SK-N-SH (cell line): ENCODE measurements at regions not wholly inside any gene's neighbourhood (a gene's known extent, or its start where the extent isn't known, plus 50 kb on each side); places are given as distances from the start of the nearest gene placed in this dataset.

Experiments used
- CTCF ChIA-PET: fragments of 300-600, 350-600 bp; formaldehyde crosslinking; extraction: SDS; loops from one replicate; lab custom pipeline; 2021; lab: Yijun Ruan, JAX
- POLR2A ChIA-PET: fragments of 350-600 bp; sonication (Branson Sonifier 250); formaldehyde crosslinking; extraction: SDS; loops from one replicate; lab custom pipeline; 2020; ENCODE audit warnings: antibody characterized with exemption, inconsistent platforms; lab: Yijun Ruan, JAX
- DNase-seq: peaks from one replicate; pipeline ENCODE4 v3.0.0; 2012
- H2AFZ ChIP-seq: fragments of 200-600 bp; sonication (generic); 2 replicates; pipeline ENCODE4 v1.8.1; 2016; ENCODE audit warnings: antibody characterized with exemption, mild to moderate bottlenecking, low read depth
- H3F3A ChIP-seq: fragments of 200-600 bp; sonication (generic); replicated peaks from 2 replicates; pipeline ENCODE3; 2016; ENCODE audit warnings: antibody characterized with exemption, mild to moderate bottlenecking; ENCODE audit not compliant: insufficient read depth
- H3K27ac ChIP-seq, 2 experiments: fragments of 200-500 bp in 1 of 2; fragments of 200-600 bp in 1 of 2; sonication (Bioruptor generic) in 1 of 2; sonication (generic), shearing (Covaris generic) in 1 of 2; 2 replicates each; pipeline versions ENCODE4 v1.5.1 to v1.6.1; 2014 to 2016; ENCODE audit warnings: low read depth in 2 of 2, inconsistent platforms in 1 of 2, low read length in 1 of 2, mild to moderate bottlenecking in 1 of 2, mixed read lengths in 1 of 2
- H3K27me3 ChIP-seq: fragments of 200-600 bp; sonication (generic), shearing (Covaris generic); 2 replicates; pipeline ENCODE4 v1.6.1; 2016; ENCODE audit warnings: mixed run types; ENCODE audit not compliant: insufficient read depth
- H3K36me3 ChIP-seq, 2 experiments: fragments of 200-500 bp in 1 of 2; fragments of 200-600 bp in 1 of 2; sonication (Bioruptor generic) in 1 of 2; sonication (generic) in 1 of 2; replicated peaks in 1 of 2; 2 replicates each; pipeline versions ENCODE3 to v1.5.1; 2014 to 2016; ENCODE audit warnings: low read length in 1 of 2, mild to moderate bottlenecking in 1 of 2; ENCODE audit not compliant: insufficient read depth in 2 of 2, control insufficient read depth in 1 of 2
- H3K4me1 ChIP-seq, 2 experiments: fragments of 200-500 bp in 1 of 2; fragments of 200-600 bp in 1 of 2; sonication (Bioruptor generic) in 1 of 2; sonication (generic), shearing (Covaris generic) in 1 of 2; 2 replicates each; pipeline versions ENCODE4 v1.5.1 to v1.6.1; 2014 to 2016; ENCODE audit warnings: low read depth in 1 of 2, low read length in 1 of 2, mixed run types in 1 of 2; ENCODE audit not compliant: insufficient read depth in 2 of 2, control insufficient read depth in 1 of 2
- H3K4me2 ChIP-seq: fragments of 200-600 bp; sonication (generic), shearing (Covaris generic); 2 replicates; pipeline ENCODE4 v1.6.1; 2017; ENCODE audit warnings: mixed run types
- H3K4me3 ChIP-seq, 2 experiments: fragments of 200-500 bp in 1 of 2; fragments of 200-600 bp in 1 of 2; sonication (Bioruptor generic) in 1 of 2; sonication (generic), shearing (Covaris generic) in 1 of 2; 2 replicates each; pipeline versions ENCODE4 v1.5.1 to v1.8.1; 2014 to 2016; ENCODE audit warnings: low read depth in 2 of 2, inconsistent platforms in 1 of 2, low read length in 1 of 2, mild to moderate bottlenecking in 1 of 2, mixed read lengths in 1 of 2, moderate library complexity in 1 of 2
- H3K79me2 ChIP-seq: fragments of 200-600 bp; sonication (generic); 2 replicates; pipeline ENCODE4 v1.8.1; 2017; ENCODE audit warnings: mild to moderate bottlenecking; ENCODE audit not compliant: insufficient read depth
- H3K9ac ChIP-seq: fragments of 200-600 bp; sonication (generic); 2 replicates; pipeline ENCODE4 v1.6.1; 2017; ENCODE audit warnings: mixed run types
- H3K9me2 ChIP-seq: fragments of 200-600 bp; sonication (generic); 2 replicates; pipeline ENCODE4 v1.6.1; 2017; ENCODE audit warnings: mixed run types
- H3K9me3 ChIP-seq: fragments of 200-600 bp; sonication (generic); 2 replicates; pipeline ENCODE4 v1.6.1; 2017; ENCODE audit warnings: mixed run types, mild to moderate bottlenecking, moderate library complexity
- H4K20me1 ChIP-seq: fragments of 200-600 bp; sonication (generic); 2 replicates; pipeline ENCODE4 v1.6.1; 2017; ENCODE audit warnings: mild to moderate bottlenecking, mixed run types; ENCODE audit not compliant: insufficient read depth
- EP300 ChIP-seq, 2 experiments: IDR thresholded peaks; 2 replicates each; pipeline versions ENCODE4 v1.4.0 to v1.6.1; 2012; ENCODE audit warnings: borderline replicate concordance in 1 of 2, low read depth in 1 of 2, low read length in 1 of 2
- EZH2phosphoT487 ChIP-seq: fragments of 200-600 bp; sonication (generic); IDR thresholded peaks from 2 replicates; pipeline ENCODE4 v1.6.1; 2017; ENCODE audit warnings: low read depth, mixed run types, mild to moderate bottlenecking, antibody characterized with exemption, moderate library complexity, borderline replicate concordance
- FOXJ3 ChIP-seq: sonication (generic); formaldehyde crosslinking; IDR thresholded peaks from 2 replicates; pipeline ENCODE4 v1.5.1; 2020; ENCODE audit warnings: mild to moderate bottlenecking, missing genetic modification reagents
- FOXM1 ChIP-seq: IDR thresholded peaks from 2 replicates; pipeline ENCODE4 v1.4.0; 2012; ENCODE audit warnings: low read depth, mild to moderate bottlenecking
- GABPA ChIP-seq: IDR thresholded peaks from 2 replicates; pipeline ENCODE4 v1.4.0; 2012; ENCODE audit warnings: low read depth, mild to moderate bottlenecking
- GATA2 ChIP-seq: sonication (generic); formaldehyde crosslinking; IDR thresholded peaks from 2 replicates; pipeline ENCODE4 v1.5.0; 2020; ENCODE audit warnings: mild to moderate bottlenecking, missing genetic modification reagents
- JUND ChIP-seq: IDR thresholded peaks from 2 replicates; pipeline ENCODE4 v1.4.0; 2012
- MEF2A ChIP-seq: IDR thresholded peaks from 2 replicates; pipeline ENCODE4 v1.4.0; 2012; ENCODE audit warnings: low read depth, borderline replicate concordance
- MXI1 ChIP-seq: IDR thresholded peaks from 2 replicates; pipeline ENCODE4 v1.6.1; 2012; ENCODE audit warnings: mild to moderate bottlenecking, low read depth, low read length, improper control_type of control experiment
- NFIC ChIP-seq: IDR thresholded peaks from 2 replicates; pipeline ENCODE4 v1.4.0; 2012; ENCODE audit warnings: borderline replicate concordance
- POLR2AphosphoS5 ChIP-seq: IDR thresholded peaks from 2 replicates; pipeline ENCODE4 v1.6.1; 2012; ENCODE audit warnings: low read depth, low read length
- RCOR1 ChIP-seq: fragments of 150-350 bp; IDR thresholded peaks from 2 replicates; pipeline ENCODE4 v1.6.1; 2017; ENCODE audit warnings: antibody characterized with exemption, low read length
- RFX5 ChIP-seq: IDR thresholded peaks from 2 replicates; pipeline ENCODE4 v1.6.1; 2012; ENCODE audit warnings: mild to moderate bottlenecking, improper control_type of control experiment, low read length
- SIN3A ChIP-seq: IDR thresholded peaks from 2 replicates; pipeline ENCODE4 v1.6.1; 2012; ENCODE audit warnings: low read depth, mild to moderate bottlenecking, low read length, moderate library complexity, borderline replicate concordance
- TAF1 ChIP-seq: IDR thresholded peaks from 2 replicates; pipeline ENCODE4 v1.6.1; 2012; ENCODE audit warnings: low read depth, mild to moderate bottlenecking, low read length, moderate library complexity, borderline replicate concordance
- TCF12 ChIP-seq: IDR thresholded peaks from 2 replicates; pipeline ENCODE4 v1.4.0; 2012
- WGBS: methylation state at CpG from one replicate; pipeline ENCODE4 v1.1.6; 2017; ENCODE audit warnings: low lambda C conversion rate; 5-methylcytosine and 5-hydroxymethylcytosine counted together
- TF ChIP-seq, protein P1 (sequence below): fragments of 150-350 bp; IDR thresholded peaks from 2 replicates; pipeline ENCODE4 v1.6.1; 2016; ENCODE audit warnings: mild to moderate bottlenecking, low read depth, low read length
- TF ChIP-seq, protein P2 (sequence below): IDR thresholded peaks from 2 replicates; pipeline ENCODE4 v1.4.0; 2012; ENCODE audit warnings: low read depth, borderline replicate concordance
- TF ChIP-seq, protein P3 (sequence below): IDR thresholded peaks from 2 replicates; pipeline ENCODE4 v1.6.1; 2012; ENCODE audit warnings: mild to moderate bottlenecking, low read depth, low read length, moderate library complexity
- TF ChIP-seq, protein P4 (sequence below): IDR thresholded peaks from 2 replicates; pipeline ENCODE4 v1.4.0; 2012; ENCODE audit warnings: low read depth
- TF ChIP-seq, protein P5 (sequence below): IDR thresholded peaks from 2 replicates; pipeline ENCODE4 v1.4.0; 2012; ENCODE audit warnings: low read depth, borderline replicate concordance

DNA sequence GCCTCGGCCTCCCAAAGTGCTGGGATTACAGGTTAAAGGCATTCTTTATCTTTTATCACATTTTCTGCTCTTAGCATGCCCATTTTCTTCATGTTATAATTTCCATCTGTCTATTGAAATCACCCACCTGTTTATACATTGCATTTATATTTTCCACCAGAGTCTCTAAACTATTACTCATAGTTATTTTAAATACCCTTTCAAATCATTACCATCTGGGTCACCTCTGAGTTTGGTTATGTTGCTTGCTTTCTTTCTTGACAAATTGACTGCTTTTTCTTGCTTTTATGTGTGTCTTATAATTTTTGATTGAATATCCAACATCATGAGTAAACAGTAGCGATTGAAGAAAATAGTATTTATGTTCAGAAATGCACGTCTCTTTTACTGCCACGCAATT, 71.4 kb downstream of the TMEM270 start:
- Histone ChIP-seq H2AFZ (no peak overlapping the region), H4K20me1 (no peaks in the 10 kb centered on the region), H3K9me2 (no peaks in the 10 kb centered on the region), H3K27me3 (no peaks in the 10 kb centered on the region), H3K27ac (no peak overlapping the region), H3K9me3 (no peaks in the 10 kb centered on the region), H3K4me2 (no peak overlapping the region), H3K4me1 (no peaks in the 10 kb centered on the region), H3K9ac (no peak overlapping the region), H3K4me3 (no peak overlapping the region), H3K79me2 (no peaks in the 10 kb centered on the region), H3K36me3 (no peaks in the 10 kb centered on the region), H3F3A (peaks cover 10% of the 10 kb centered on the region)
- ChIA-PET POLR2A (no interaction called here), CTCF (interaction anchor here (2.0 kb wide), 1 partner anchor 94 kb away, joined by 9 read pairs; no protein-coding TSS in a partner anchor)
- TF ChIP-seq RFX5: no peak
- peak; percentile 75 for TF ChIP-seq TCF12
- no peak for DNase-seq
- WGBS: 89% methylated on average over 4 of the region's 4 CpGs

DNA sequence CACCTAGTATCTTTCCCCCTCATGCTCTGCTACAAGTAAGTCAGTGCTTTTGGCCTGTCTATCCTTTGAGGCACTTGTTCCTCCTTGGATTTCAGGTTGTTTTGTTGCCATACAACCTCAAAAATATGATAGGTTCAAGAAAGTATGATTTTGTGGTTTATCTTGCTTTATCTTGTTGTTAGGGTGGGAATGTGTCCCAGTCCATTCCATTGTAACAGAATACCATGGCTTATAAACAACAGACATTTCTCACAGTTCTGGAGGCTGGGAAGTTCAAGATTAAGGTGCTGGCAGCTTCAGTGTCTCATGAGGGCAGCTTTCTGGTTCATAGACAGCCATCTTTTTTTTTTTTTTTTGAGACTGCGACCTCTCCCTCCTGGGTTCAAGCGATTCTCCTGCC, 72.1 kb downstream of the TMEM270 start:
- WGBS: 85% methylated on average over 2 of the region's 2 CpGs
- H3F3A ChIP-seq: peaks cover 10% of the 10 kb centered on the region
- H3K9me3 ChIP-seq: no peaks in the 10 kb centered on the region
- no peak overlapping the region for H3K4me2 ChIP-seq
- ChIA-PET CTCF (no interaction called here), POLR2A (no interaction called here)
- H3K9me2 ChIP-seq: no peaks in the 10 kb centered on the region
- TF ChIP-seq, protein P1, sequence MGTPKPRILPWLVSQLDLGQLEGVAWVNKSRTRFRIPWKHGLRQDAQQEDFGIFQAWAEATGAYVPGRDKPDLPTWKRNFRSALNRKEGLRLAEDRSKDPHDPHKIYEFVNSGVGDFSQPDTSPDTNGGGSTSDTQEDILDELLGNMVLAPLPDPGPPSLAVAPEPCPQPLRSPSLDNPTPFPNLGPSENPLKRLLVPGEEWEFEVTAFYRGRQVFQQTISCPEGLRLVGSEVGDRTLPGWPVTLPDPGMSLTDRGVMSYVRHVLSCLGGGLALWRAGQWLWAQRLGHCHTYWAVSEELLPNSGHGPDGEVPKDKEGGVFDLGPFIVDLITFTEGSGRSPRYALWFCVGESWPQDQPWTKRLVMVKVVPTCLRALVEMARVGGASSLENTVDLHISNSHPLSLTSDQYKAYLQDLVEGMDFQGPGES: no peak
- TF ChIP-seq RCOR1 (no peak), JUND (no peak), SIN3A (no peak), RFX5 (no peak), TAF1 (no peak), NFIC (no peak), GABPA (no peak), MXI1 (no peak), FOXM1 (no peak), EZH2phosphoT487 (no peak), FOXJ3 (CRISPR knock-in tag) (no peak), POLR2AphosphoS5 (no peak), MEF2A (no peak), EP300 (IDR thresholded peaks at IDR 0.05; ENCODE audit: borderline replicate concordance in 1 of 2, low read depth in 1 of 2, low read length in 1 of 2) (no peak), GATA2 (CRISPR knock-in tag) (no peak)
- TF ChIP-seq, protein P2, sequence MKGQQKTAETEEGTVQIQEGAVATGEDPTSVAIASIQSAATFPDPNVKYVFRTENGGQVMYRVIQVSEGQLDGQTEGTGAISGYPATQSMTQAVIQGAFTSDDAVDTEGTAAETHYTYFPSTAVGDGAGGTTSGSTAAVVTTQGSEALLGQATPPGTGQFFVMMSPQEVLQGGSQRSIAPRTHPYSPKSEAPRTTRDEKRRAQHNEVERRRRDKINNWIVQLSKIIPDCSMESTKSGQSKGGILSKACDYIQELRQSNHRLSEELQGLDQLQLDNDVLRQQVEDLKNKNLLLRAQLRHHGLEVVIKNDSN: no peak
- TF ChIP-seq, protein P3, sequence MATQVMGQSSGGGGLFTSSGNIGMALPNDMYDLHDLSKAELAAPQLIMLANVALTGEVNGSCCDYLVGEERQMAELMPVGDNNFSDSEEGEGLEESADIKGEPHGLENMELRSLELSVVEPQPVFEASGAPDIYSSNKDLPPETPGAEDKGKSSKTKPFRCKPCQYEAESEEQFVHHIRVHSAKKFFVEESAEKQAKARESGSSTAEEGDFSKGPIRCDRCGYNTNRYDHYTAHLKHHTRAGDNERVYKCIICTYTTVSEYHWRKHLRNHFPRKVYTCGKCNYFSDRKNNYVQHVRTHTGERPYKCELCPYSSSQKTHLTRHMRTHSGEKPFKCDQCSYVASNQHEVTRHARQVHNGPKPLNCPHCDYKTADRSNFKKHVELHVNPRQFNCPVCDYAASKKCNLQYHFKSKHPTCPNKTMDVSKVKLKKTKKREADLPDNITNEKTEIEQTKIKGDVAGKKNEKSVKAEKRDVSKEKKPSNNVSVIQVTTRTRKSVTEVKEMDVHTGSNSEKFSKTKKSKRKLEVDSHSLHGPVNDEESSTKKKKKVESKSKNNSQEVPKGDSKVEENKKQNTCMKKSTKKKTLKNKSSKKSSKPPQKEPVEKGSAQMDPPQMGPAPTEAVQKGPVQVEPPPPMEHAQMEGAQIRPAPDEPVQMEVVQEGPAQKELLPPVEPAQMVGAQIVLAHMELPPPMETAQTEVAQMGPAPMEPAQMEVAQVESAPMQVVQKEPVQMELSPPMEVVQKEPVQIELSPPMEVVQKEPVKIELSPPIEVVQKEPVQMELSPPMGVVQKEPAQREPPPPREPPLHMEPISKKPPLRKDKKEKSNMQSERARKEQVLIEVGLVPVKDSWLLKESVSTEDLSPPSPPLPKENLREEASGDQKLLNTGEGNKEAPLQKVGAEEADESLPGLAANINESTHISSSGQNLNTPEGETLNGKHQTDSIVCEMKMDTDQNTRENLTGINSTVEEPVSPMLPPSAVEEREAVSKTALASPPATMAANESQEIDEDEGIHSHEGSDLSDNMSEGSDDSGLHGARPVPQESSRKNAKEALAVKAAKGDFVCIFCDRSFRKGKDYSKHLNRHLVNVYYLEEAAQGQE: no peak
- TF ChIP-seq, protein P4, sequence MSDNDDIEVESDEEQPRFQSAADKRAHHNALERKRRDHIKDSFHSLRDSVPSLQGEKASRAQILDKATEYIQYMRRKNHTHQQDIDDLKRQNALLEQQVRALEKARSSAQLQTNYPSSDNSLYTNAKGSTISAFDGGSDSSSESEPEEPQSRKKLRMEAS: no peak
- TF ChIP-seq, protein P5, sequence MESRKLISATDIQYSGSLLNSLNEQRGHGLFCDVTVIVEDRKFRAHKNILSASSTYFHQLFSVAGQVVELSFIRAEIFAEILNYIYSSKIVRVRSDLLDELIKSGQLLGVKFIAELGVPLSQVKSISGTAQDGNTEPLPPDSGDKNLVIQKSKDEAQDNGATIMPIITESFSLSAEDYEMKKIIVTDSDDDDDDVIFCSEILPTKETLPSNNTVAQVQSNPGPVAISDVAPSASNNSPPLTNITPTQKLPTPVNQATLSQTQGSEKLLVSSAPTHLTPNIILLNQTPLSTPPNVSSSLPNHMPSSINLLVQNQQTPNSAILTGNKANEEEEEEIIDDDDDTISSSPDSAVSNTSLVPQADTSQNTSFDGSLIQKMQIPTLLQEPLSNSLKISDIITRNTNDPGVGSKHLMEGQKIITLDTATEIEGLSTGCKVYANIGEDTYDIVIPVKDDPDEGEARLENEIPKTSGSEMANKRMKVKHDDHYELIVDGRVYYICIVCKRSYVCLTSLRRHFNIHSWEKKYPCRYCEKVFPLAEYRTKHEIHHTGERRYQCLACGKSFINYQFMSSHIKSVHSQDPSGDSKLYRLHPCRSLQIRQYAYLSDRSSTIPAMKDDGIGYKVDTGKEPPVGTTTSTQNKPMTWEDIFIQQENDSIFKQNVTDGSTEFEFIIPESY: no peak
- H3K79me2 ChIP-seq: no peaks in the 10 kb centered on the region
- no peak overlapping the region for H3K27ac ChIP-seq
- H3K36me3 ChIP-seq: no peaks in the 10 kb centered on the region
- no peak overlapping the region for H3K4me3 ChIP-seq
- H3K9ac ChIP-seq: no peak overlapping the region
- no peak overlapping the region for H2AFZ ChIP-seq
- no peaks in the 10 kb centered on the region for H3K4me1 ChIP-seq
- DNase-seq: no peak
- no peaks in the 10 kb centered on the region for H4K20me1 ChIP-seq
- no peaks in the 10 kb centered on the region for H3K27me3 ChIP-seq
